Nephron progenitor cell (in vitro differentiated cells): ENCODE measurements at regions not wholly inside any gene's neighbourhood (a gene's known extent, or its start where the extent isn't known, plus 50 kb on each side); places are given as distances from the start of the nearest gene placed in this dataset.
A peak's percentile ranks its signal among the peaks of the same experiment; 100 is the strongest.

ENCODE experiments used
- DNase-seq: peaks from one replicate; pipeline ENCODE4 v3.0.0; 2021
- H3K27ac Mint-ChIP-seq: 2 replicates; pipeline ENCODE4 v1.8.0; 2021; ENCODE audit warnings: mild to moderate bottlenecking, moderate library complexity, mixed read lengths
- H3K27me3 Mint-ChIP-seq: 2 replicates; pipeline ENCODE4 v1.8.0; 2021; ENCODE audit warnings: mild to moderate bottlenecking, low read depth, mixed read lengths; ENCODE audit not compliant: poor library complexity
- H3K36me3 Mint-ChIP-seq: 2 replicates; pipeline ENCODE4 v1.8.0; 2021; ENCODE audit warnings: low read depth, mixed read lengths
- H3K4me1 Mint-ChIP-seq: 2 replicates; pipeline ENCODE4 v1.8.0; 2021; ENCODE audit warnings: mixed read lengths
- H3K4me3 Mint-ChIP-seq: 2 replicates; pipeline ENCODE4 v1.8.0; 2021; ENCODE audit warnings: mild to moderate bottlenecking, moderate library complexity, mixed read lengths
- H3K9me3 Mint-ChIP-seq: 2 replicates; pipeline ENCODE4 v1.8.0; 2021; ENCODE audit warnings: mild to moderate bottlenecking, moderate library complexity, mixed read lengths
- CTCF ChIP-seq: fragments of 200-600 bp; sonication (generic); IDR thresholded peaks from 2 replicates; pipeline ENCODE4 v1.5.0; 2021; ENCODE audit warnings: antibody characterized with exemption

- peaks cover 6% of the 10 kb centered on the region for H3K27me3 Mint-ChIP-seq
- no peak overlapping the region for H3K27ac Mint-ChIP-seq
- peaks cover 13% of the 10 kb centered on the region for H3K9me3 Mint-ChIP-seq
- H3K36me3 Mint-ChIP-seq: no peaks in the 10 kb centered on the region
- H3K4me3 Mint-ChIP-seq: no peak overlapping the region
- TF ChIP-seq CTCF: no peak
- peaks cover 5% of the 10 kb centered on the region for H3K4me1 Mint-ChIP-seq
- DNase-seq: no peak
Observed at GRCh38 chr16:73159296-73159695, 111.4 kb upstream of the ZFHX3 start.

GRCh38 chr16:73157861-73158260, 109.9 kb upstream of the ZFHX3 start:
- Mint-ChIP-seq H3K4me1 (peaks cover 14% of the 10 kb centered on the region), H3K9me3 (peaks cover 13% of the 10 kb centered on the region), H3K4me3 (no peak overlapping the region), H3K27me3 (peaks cover 9% of the 10 kb centered on the region), H3K27ac (peak overlapping the region; percentile 33), H3K36me3 (no peaks in the 10 kb centered on the region)
- no peak for TF ChIP-seq CTCF
- DNase-seq: no peak

- H3K27ac Mint-ChIP-seq: peak overlapping the region; percentile 21
Observed at GRCh38 chr16:73154063-73154870, 106.3 kb upstream of the ZFHX3 start.

GRCh38 chr16:73152386-73153125, 104.6 kb upstream of the ZFHX3 start:
- peak; percentile 43 for DNase-seq
- peaks cover 39% of the 10 kb centered on the region for H3K4me1 Mint-ChIP-seq
- no peaks in the 10 kb centered on the region for H3K36me3 Mint-ChIP-seq
- H3K27ac Mint-ChIP-seq: peak overlapping the region; percentile 29
- peaks cover 2% of the 10 kb centered on the region for H3K9me3 Mint-ChIP-seq
- H3K4me3 Mint-ChIP-seq: peak overlapping the region; percentile 68
- peaks cover 6% of the 10 kb centered on the region for H3K27me3 Mint-ChIP-seq
- TF ChIP-seq CTCF: no peak

More at GRCh38 chr16:73154063-73154870, 106.3 kb upstream of the ZFHX3 start:
- Mint-ChIP-seq H3K27me3 (peaks cover 9% of the 10 kb centered on the region), H3K4me3 (no peak overlapping the region), H3K9me3 (peaks cover 13% of the 10 kb centered on the region), H3K4me1 (peaks cover 39% of the 10 kb centered on the region), H3K36me3 (no peaks in the 10 kb centered on the region)
- TF ChIP-seq CTCF: no peak
- no peak for DNase-seq

GRCh38 chr16:73151941-73152340, 104.0 kb upstream of the ZFHX3 start:
- H3K4me3 Mint-ChIP-seq: peak overlapping the region; percentile 11
- peaks cover 4% of the 10 kb centered on the region for H3K27me3 Mint-ChIP-seq
- no peaks in the 10 kb centered on the region for H3K9me3 Mint-ChIP-seq

More at GRCh38 chr16:73151941-73152340, 104.0 kb upstream of the ZFHX3 start:
- no peak for DNase-seq
- no peak for TF ChIP-seq CTCF
- no peaks in the 10 kb centered on the region for H3K36me3 Mint-ChIP-seq
- no peak overlapping the region for H3K27ac Mint-ChIP-seq
- H3K4me1 Mint-ChIP-seq: peaks cover 39% of the 10 kb centered on the region
